T-helper 2 cell treated with Interferon-gamma antibody and Interleukin-4, amounts not matched to agents 5 μg/mL and 100 μg/mL, for 36 hours (primary cell): ENCODE measurements at regions not wholly inside any gene's neighbourhood (a gene's known extent, or its start where the extent isn't known, plus 50 kb on each side); places are given as distances from the start of the nearest gene placed in this dataset.
A peak's percentile ranks its signal among the peaks of the same experiment; 100 is the strongest.

Experiments used
- DNase-seq: peaks from one replicate; pipeline ENCODE4 v3.0.0; 2021; ENCODE audit warnings: low spot score
- H3K27ac Mint-ChIP-seq: one replicate; pipeline ENCODE4 v1.8.0; 2021; ENCODE audit warnings: mild to moderate bottlenecking, mixed read lengths
- H3K27me3 Mint-ChIP-seq: one replicate; pipeline ENCODE4 v1.8.0; 2021; ENCODE audit warnings: low read depth, mixed read lengths
- H3K36me3 Mint-ChIP-seq: one replicate; pipeline ENCODE4 v1.8.0; 2021; ENCODE audit warnings: low read depth, mixed read lengths
- H3K4me1 Mint-ChIP-seq: one replicate; pipeline ENCODE4 v1.8.0; 2021; ENCODE audit warnings: low read depth, mixed read lengths
- H3K4me3 Mint-ChIP-seq: one replicate; pipeline ENCODE4 v1.8.0; 2022; ENCODE audit warnings: mild to moderate bottlenecking, moderate library complexity, mixed read lengths
- H3K9me3 Mint-ChIP-seq: one replicate; pipeline ENCODE4 v1.8.0; 2021; ENCODE audit warnings: mixed read lengths

DNA sequence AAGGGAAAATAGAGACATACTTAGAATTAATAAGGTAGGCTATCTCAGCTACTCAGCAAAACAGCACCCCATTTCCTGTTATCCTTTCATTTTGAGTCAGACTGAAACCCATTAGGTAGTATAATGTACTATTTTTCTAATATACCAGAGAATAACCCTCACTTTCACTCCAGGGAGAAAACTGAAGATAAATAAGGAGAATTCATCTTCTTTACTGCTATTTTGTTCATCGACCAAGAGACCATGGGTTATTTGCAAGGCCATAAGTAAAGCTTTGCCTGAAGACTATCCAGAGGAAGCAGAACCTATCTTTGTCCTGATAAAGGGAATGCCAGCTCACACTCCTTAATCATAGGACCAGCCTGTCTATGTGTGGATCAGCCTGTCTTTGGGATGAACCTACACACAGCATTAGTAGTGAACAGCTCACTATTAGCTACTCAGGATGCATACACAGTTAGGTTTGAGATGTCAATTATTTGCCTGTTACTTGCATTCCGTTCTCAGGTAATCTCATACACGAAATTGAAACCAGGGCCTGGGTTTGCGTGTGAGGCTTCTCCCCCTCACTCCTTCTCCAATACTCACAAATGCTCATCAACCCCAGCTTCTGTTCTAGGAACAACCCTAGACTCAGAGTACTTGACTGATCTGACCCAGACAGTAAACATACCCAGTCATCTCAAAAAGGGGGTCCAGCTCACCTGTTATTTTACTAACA, 124.4 kb downstream of the DAD1 start:
- no peak for DNase-seq
- no peak overlapping the region for H3K27ac Mint-ChIP-seq
- H3K9me3 Mint-ChIP-seq: no peaks in the 10 kb centered on the region
- H3K4me1 Mint-ChIP-seq: no peaks in the 10 kb centered on the region
- no peak overlapping the region for H3K4me3 Mint-ChIP-seq
- H3K27me3 Mint-ChIP-seq: no peaks in the 10 kb centered on the region
- no peaks in the 10 kb centered on the region for H3K36me3 Mint-ChIP-seq

DNA sequence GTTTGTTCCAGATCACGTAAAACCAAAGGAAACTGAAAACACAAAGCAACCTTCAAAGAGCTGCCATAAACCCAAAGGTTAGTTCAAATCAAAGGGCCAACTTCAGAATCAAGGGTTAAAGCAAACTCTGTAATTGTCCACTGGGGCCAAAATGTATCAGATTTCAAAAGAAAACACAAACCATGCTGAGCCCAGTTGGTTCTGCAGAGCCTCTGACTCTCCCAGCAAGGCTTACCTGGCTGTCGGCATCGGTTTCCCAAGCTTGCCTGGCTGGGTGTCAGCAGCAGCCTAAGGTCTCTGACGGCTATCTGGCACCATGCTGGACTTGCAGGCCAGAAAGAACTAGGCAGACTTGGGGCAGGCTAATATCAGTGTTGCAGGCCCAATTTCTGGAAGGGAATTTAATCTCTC, 125.3 kb downstream of the DAD1 start:
- no peaks in the 10 kb centered on the region for H3K9me3 Mint-ChIP-seq
- H3K27me3 Mint-ChIP-seq: no peaks in the 10 kb centered on the region
- no peak overlapping the region for H3K4me3 Mint-ChIP-seq
- no peaks in the 10 kb centered on the region for H3K4me1 Mint-ChIP-seq
- no peaks in the 10 kb centered on the region for H3K36me3 Mint-ChIP-seq
- H3K27ac Mint-ChIP-seq: no peak overlapping the region
- DNase-seq: no peak

DNA sequence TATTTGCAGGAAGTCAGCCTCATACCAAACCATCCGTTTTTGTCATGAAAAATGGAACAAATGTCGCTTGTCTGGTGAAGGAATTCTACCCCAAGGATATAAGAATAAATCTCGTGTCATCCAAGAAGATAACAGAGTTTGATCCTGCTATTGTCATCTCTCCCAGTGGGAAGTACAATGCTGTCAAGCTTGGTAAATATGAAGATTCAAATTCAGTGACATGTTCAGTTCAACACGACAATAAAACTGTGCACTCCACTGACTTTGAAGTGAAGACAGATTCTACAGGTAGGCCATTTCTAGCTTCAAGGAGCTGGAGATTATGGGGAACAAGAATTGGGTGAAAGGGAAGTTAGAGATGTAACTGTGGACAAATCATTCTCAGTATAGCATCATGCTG, 126.1 kb downstream of the DAD1 start:
- Mint-ChIP-seq H3K4me3 (no peak overlapping the region), H3K27ac (no peak overlapping the region), H3K9me3 (no peaks in the 10 kb centered on the region), H3K27me3 (no peaks in the 10 kb centered on the region), H3K4me1 (no peaks in the 10 kb centered on the region), H3K36me3 (no peaks in the 10 kb centered on the region)
- DNase-seq: no peak

DNA sequence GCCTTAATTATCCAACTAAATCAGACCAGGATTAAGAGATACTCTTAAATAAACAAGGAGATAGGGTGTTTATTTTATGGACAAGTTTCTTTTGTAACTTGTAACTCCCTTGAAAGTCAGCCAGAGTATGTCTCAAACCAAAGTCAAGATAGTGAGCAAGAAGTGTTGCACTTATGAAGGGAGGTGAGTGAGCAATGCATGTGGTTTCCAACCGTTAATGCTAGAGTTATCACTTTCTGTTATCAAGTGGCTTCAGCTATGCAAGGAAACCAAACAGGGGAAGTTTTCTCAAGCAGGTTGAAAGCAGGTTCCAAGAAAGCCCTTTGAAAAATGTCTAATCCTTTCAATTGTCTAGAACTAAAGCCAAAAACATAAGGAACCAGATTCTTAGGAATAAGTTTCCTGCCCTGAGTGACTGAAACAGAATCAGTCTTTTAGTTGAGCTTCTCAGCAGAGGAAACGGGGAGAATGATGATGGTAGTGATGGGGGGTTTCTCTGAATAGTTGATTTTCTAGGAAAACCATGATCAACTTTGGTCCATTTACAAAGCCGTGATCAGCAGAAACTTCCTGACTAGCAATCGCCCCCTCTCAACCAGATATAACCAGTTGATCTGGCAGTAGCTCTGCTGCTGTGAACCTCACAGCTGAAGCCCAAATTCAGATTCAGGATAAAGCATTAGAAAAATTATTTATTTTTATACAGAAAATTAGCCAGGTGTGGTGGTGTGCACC, 128.4 kb downstream of the DAD1 start:
- H3K27me3 Mint-ChIP-seq: no peaks in the 10 kb centered on the region

DNA sequence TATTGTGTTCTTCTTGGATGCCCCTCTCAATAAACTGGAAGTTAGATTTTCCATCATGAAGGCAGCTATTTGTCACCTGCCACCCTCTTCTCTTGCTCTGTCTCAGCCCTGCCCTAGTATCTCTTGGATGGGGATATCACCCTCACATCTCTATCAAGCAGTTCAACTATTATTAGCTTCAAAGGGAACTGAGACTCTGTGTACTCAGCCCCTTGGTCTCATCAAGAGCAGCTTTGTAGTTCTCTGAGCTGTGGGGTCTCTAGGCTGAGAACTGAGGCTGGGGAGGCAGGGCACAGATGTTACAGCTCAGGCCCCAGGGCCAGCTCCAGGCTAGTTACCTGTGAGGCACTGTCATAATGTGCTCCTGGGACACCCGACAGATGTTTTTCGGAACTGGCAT, 130.3 kb downstream of the DAD1 start:
- peak overlapping the region; percentile 15 for H3K27ac Mint-ChIP-seq
- H3K4me1 Mint-ChIP-seq: no peaks in the 10 kb centered on the region
- no peak overlapping the region for H3K4me3 Mint-ChIP-seq
- H3K27me3 Mint-ChIP-seq: no peaks in the 10 kb centered on the region
- H3K9me3 Mint-ChIP-seq: no peaks in the 10 kb centered on the region
- no peak for DNase-seq
- no peaks in the 10 kb centered on the region for H3K36me3 Mint-ChIP-seq

More for the DNA sequence above, 128.4 kb downstream of the DAD1 start:
- Mint-ChIP-seq H3K4me3 (no peak overlapping the region), H3K36me3 (no peaks in the 10 kb centered on the region), H3K9me3 (no peaks in the 10 kb centered on the region), H3K27ac (no peak overlapping the region), H3K4me1 (no peaks in the 10 kb centered on the region)
- DNase-seq: no peak

DNA sequence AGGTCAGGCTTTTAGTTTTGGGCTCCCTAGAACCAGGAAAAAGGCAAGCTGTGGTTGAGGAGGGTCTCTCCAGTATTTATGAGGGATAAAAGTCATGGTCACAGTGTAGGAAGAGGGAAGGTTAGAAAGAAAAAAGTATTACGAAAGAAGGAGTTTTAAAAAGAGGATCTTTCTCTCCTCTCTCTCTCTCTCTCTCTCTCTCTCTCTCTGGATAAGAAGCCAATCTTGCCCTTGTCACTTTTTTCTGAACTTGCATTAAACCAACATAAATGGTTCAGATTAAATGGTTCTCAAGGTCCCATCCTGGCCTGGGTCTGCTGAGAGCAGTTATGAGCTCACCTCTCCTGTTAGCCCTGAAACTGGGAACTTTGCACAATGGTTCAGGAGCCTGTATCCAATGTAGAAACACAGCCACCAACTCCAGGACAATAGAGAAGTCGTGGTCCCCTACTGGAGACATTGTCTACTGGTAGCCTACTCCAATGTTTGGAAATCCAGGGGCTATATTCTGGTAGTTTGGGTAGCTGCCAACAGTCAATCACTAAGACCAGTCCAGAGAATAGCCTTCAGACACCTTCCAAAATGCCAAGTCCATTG, 131.9 kb downstream of the DAD1 start:
- no peak for DNase-seq
- no peaks in the 10 kb centered on the region for H3K9me3 Mint-ChIP-seq
- no peaks in the 10 kb centered on the region for H3K36me3 Mint-ChIP-seq
- H3K27ac Mint-ChIP-seq: no peak overlapping the region
- no peaks in the 10 kb centered on the region for H3K27me3 Mint-ChIP-seq
- H3K4me1 Mint-ChIP-seq: no peaks in the 10 kb centered on the region
- no peak overlapping the region for H3K4me3 Mint-ChIP-seq

DNA sequence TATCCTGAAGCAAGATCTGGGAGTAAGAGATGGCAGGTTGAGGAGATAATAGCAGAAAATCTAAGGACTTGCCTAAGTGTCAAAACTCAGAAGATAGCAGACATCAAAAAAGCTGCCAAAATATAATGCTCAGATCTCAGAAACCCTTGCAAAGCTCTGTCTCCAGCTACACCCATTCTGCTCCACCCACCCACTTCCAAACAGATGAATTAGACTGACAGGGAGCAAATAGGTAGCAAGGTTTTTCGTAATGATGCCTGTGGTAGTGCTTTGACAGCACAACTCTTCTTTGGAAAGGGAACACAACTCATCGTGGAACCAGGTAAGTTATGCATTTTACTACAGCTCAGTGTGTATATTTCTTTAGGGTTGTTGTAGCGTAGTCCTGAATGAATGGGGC, 132.6 kb downstream of the DAD1 start:
- Mint-ChIP-seq H3K36me3 (no peaks in the 10 kb centered on the region), H3K27ac (no peak overlapping the region), H3K9me3 (no peaks in the 10 kb centered on the region), H3K4me1 (no peaks in the 10 kb centered on the region), H3K27me3 (no peaks in the 10 kb centered on the region), H3K4me3 (peak overlapping the region; percentile 12)
- DNase-seq: no peak

DNA sequence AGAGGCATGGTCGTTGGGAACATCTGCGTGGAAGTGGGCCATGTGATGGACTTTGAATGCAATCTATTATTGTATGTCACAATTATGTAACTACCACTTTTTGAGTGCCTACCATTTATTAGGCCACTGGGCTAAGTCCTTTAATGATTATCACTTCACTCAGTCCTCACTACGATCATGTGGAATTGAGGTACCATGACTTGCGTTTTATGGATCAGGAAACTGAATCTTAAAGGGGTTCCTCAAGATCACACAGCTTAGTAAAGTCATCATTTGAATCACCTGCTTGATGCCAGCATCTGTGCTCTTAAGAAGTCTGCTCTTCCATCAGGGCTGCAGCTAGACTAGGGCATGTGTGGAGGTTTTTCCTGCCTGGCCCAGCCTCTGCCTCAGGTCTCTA, 136.7 kb downstream of the DAD1 start:
- Mint-ChIP-seq H3K4me1 (no peaks in the 10 kb centered on the region), H3K27ac (no peak overlapping the region), H3K36me3 (no peaks in the 10 kb centered on the region), H3K4me3 (peak overlapping the region; percentile 46), H3K27me3 (no peaks in the 10 kb centered on the region), H3K9me3 (no peaks in the 10 kb centered on the region)
- no peak for DNase-seq

DNA sequence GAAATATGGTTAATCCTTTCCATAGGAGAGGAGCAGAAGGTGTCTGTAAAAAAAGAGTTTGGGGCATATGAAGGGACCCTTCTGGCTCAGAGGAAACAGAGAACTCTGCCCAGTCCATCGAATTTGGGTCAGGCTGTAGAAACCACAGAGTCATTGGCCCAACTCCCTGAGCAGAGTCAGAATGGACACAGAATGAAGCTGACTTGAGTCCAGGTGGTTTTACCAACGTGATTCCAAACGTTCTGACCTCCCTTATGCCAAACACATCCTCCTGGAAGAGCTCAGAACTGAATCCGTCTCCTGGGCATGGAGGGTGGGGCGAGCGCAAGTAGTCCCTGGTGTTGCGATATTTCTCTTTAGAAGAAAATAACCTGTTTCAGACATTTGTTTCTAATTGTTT, 138.8 kb downstream of the DAD1 start:
- Mint-ChIP-seq H3K9me3 (no peaks in the 10 kb centered on the region), H3K36me3 (no peaks in the 10 kb centered on the region)
- DNase-seq: no peak

DNA sequence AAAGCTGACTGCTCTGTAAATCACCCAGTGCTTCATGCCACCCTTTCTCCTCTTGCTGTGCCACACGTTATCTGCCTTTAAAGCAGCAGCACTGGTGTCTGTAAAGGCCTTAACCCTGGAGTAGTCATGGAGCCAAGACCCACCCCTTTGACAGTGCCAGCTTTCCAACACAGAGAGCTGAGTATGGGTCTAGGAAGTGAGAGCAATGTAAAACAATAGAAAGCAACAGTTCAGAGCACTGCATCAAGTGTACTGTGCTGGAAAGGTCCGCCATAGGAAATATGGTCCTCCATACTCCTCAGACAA, 139.5 kb downstream of the DAD1 start:
- Mint-ChIP-seq H3K4me3 (no peak overlapping the region), H3K4me1 (no peaks in the 10 kb centered on the region), H3K27ac (no peak overlapping the region), H3K9me3 (no peaks in the 10 kb centered on the region), H3K27me3 (no peaks in the 10 kb centered on the region), H3K36me3 (no peaks in the 10 kb centered on the region)
- no peak for DNase-seq

More for the DNA sequence above, 138.8 kb downstream of the DAD1 start:
- no peak overlapping the region for H3K27ac Mint-ChIP-seq
- no peaks in the 10 kb centered on the region for H3K27me3 Mint-ChIP-seq
- no peaks in the 10 kb centered on the region for H3K4me1 Mint-ChIP-seq
- H3K4me3 Mint-ChIP-seq: no peak overlapping the region

DNA sequence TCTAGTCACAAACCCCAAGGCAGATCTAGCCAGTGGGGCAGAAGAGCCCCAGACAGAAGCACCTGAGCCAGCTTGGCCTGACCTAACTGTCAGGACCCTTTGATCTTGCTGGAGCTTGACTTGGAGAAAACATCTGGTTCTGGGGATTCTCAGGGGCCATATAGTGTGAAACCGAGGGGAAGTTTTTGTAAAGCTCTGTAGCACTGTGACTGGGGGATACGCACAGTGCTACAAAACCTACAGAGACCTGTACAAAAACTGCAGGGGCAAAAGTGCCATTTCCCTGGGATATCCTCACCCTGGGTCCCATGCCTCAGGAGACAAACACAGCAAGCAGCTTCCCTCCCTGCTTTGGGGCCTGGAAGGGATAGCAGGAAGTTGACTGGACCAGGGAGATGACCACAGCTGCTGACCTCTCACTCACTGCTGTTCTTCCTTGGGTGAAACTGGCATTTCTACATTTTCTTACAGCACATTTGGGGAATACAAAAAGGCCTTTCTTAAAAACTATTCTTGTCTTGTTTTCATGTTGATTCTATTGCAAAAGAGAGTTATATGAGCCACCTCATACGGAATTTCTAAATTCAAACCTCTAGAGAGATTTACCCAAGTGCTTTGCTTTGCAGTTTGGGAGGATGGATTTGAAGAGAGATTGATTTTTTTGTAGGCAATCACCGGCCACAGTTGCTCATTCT, 140.0 kb downstream of the DAD1 start:
- no peak overlapping the region for H3K27ac Mint-ChIP-seq
- no peaks in the 10 kb centered on the region for H3K36me3 Mint-ChIP-seq
- no peaks in the 10 kb centered on the region for H3K27me3 Mint-ChIP-seq
- no peaks in the 10 kb centered on the region for H3K4me1 Mint-ChIP-seq
- H3K9me3 Mint-ChIP-seq: no peaks in the 10 kb centered on the region
- no peak overlapping the region for H3K4me3 Mint-ChIP-seq
- DNase-seq: no peak

DNA sequence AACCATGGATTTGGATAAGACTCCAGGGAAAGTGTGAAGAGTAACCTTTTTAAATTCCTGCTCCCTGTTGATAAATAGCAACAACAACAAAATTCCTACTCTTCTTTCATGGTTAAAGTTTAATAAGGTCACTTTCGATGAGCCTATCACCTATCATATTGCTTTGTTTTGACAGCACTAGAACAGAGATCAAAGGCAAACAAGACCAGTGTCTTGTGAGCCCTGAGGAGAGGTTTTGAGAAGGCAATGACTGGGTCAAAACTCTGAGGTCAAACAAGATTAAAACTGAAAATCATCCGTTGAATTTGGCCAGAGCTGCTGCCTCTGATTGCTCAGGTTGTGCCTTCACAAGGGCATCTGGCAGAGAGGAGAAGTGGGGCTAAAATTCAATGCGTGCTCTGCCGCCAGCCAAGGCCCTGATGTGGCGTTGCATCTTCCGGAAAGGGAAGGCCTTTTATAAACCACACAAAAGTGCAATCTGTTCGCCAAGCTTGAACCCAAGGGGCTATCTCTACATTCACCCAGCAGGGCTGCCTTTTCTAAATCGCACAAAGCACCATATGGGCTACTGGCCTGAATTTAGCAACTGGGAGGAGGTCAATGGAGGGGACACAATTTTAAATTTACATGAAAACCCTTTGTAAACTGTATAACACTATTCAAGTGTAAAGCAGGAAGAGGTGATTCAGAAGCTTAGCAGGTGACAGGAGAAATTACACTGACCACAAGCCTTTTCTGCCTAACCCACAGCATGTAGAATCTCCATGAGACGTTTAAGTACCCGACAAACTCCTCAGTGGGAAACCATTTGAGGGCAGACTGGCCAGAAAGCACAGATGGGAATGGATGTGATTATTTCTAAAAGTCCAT, 140.8 kb downstream of the DAD1 start:
- no peak for DNase-seq
- no peaks in the 10 kb centered on the region for H3K27me3 Mint-ChIP-seq
- no peak overlapping the region for H3K27ac Mint-ChIP-seq
- H3K36me3 Mint-ChIP-seq: no peaks in the 10 kb centered on the region
- H3K9me3 Mint-ChIP-seq: no peaks in the 10 kb centered on the region
- H3K4me3 Mint-ChIP-seq: no peak overlapping the region
- H3K4me1 Mint-ChIP-seq: no peaks in the 10 kb centered on the region

DNA sequence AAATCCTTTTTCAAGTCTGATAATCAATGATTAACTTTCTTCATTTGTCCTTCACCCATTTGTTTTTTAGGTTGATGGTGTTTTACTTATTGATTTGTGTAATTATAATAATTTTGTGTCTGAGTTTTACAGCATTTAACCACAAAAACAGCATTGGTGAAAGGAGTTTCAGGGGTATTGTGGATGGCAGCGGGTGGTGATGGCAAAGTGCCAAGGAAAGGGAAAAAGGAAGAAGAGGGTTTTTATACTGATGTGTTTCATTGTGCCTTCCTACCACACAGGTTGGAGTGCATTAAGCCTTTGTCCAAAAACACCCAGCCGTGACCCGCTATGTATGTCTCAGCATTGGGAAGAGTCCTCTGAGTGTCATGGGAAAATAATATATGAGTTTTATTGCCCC, 150.3 kb downstream of the DAD1 start:
- Mint-ChIP-seq H3K27me3 (no peaks in the 10 kb centered on the region), H3K4me3 (no peak overlapping the region), H3K4me1 (no peaks in the 10 kb centered on the region), H3K27ac (no peak overlapping the region), H3K9me3 (no peaks in the 10 kb centered on the region), H3K36me3 (no peaks in the 10 kb centered on the region)
- DNase-seq: no peak
